H9 (cell line): ENCODE measurements at regions not wholly inside any gene's neighbourhood (a gene's known extent, or its start where the extent isn't known, plus 50 kb on each side); places are given as distances from the start of the nearest gene placed in this dataset.

ENCODE experiments used
- DNase-seq: peaks from one replicate; pipeline ENCODE4 v3.0.0-alpha.2; 2017
- H2AFZ ChIP-seq: one replicate; pipeline ENCODE4 v1.6.1; 2013; ENCODE audit warnings: mild to moderate bottlenecking, low read length, control low read depth, moderate library complexity
- H2AK5ac ChIP-seq: 2 replicates; pipeline ENCODE4 v1.6.1; 2013; ENCODE audit warnings: low read length, control low read depth, mixed read lengths; ENCODE audit not compliant: insufficient read length
- H2BK120ac ChIP-seq: one replicate; pipeline ENCODE4 v1.6.1; 2013; ENCODE audit warnings: low read depth, mild to moderate bottlenecking, low read length, control low read depth, inconsistent platforms; ENCODE audit not compliant: poor library complexity, severe bottlenecking
- H2BK12ac ChIP-seq: 2 replicates; pipeline ENCODE4 v1.6.1; 2013; ENCODE audit warnings: low read length, control low read depth, mixed read lengths, low read depth; ENCODE audit not compliant: insufficient read length
- H2BK15ac ChIP-seq: 2 replicates; pipeline ENCODE4 v1.6.1; 2013; ENCODE audit warnings: low read depth, low read length, control low read depth
- H2BK20ac ChIP-seq: one replicate; pipeline ENCODE4 v1.6.1; 2013; ENCODE audit warnings: low read depth, mild to moderate bottlenecking, low read length, control low read depth, inconsistent platforms; ENCODE audit not compliant: poor library complexity, severe bottlenecking
- H2BK5ac ChIP-seq: 2 replicates; pipeline ENCODE4 v1.6.1; 2013; ENCODE audit warnings: low read length, control low read depth, mixed read lengths; ENCODE audit not compliant: insufficient read length
- H3K14ac ChIP-seq: 2 replicates; pipeline ENCODE4 v1.6.1; 2013; ENCODE audit warnings: low read length, control low read depth; ENCODE audit not compliant: insufficient read depth
- H3K18ac ChIP-seq: 2 replicates; pipeline ENCODE4 v1.6.1; 2013; ENCODE audit warnings: low read depth, mild to moderate bottlenecking, mixed read lengths, low read length, control low read depth; ENCODE audit not compliant: insufficient read length
- H3K23ac ChIP-seq: 2 replicates; pipeline ENCODE4 v1.6.1; 2013; ENCODE audit warnings: low read length, control low read depth, mixed read lengths, low read depth; ENCODE audit not compliant: insufficient read length
- H3K23me2 ChIP-seq: 2 replicates; pipeline ENCODE4 v1.6.1; 2013; ENCODE audit warnings: low read depth, mild to moderate bottlenecking, mixed read lengths, low read length, control low read depth; ENCODE audit not compliant: insufficient read length, poor library complexity, severe bottlenecking
- H3K27ac ChIP-seq: 2 replicates; pipeline ENCODE4 v1.5.1; 2013; ENCODE audit warnings: low read length, control low read depth, mixed read lengths, low read depth; ENCODE audit not compliant: insufficient read length
- H3K27me3 ChIP-seq: 2 replicates; pipeline ENCODE4 v1.6.1; 2013; ENCODE audit warnings: low read length, control low read depth, inconsistent platforms; ENCODE audit not compliant: insufficient read depth
- H3K4ac ChIP-seq: 2 replicates; pipeline ENCODE4 v1.6.1; 2013; ENCODE audit warnings: low read depth, mild to moderate bottlenecking, control low read depth, inconsistent platforms, low read length, moderate library complexity
- H3K4me1 ChIP-seq: 2 replicates; pipeline ENCODE4 v1.6.1; 2013; ENCODE audit warnings: low read length, control low read depth, inconsistent platforms; ENCODE audit not compliant: insufficient read depth
- H3K4me2 ChIP-seq: 2 replicates; pipeline ENCODE4 v1.6.1; 2013; ENCODE audit warnings: low read length, control low read depth, mixed read lengths; ENCODE audit not compliant: insufficient read length, insufficient read depth
- H3K56ac ChIP-seq: 2 replicates; pipeline ENCODE4 v1.6.1; 2013; ENCODE audit warnings: low read depth, mild to moderate bottlenecking, mixed read lengths, low read length, control low read depth; ENCODE audit not compliant: insufficient read length
- H3K79me1 ChIP-seq: 2 replicates; pipeline ENCODE4 v1.6.1; 2013; ENCODE audit warnings: low read depth, mild to moderate bottlenecking, moderate library complexity, low read length, control low read depth, inconsistent platforms; ENCODE audit not compliant: insufficient read depth, poor library complexity, severe bottlenecking
- H3K79me2 ChIP-seq: 2 replicates; pipeline ENCODE4 v1.6.1; 2013; ENCODE audit warnings: low read length, control low read depth, inconsistent platforms; ENCODE audit not compliant: insufficient read depth
- H3K9ac ChIP-seq: 2 replicates; pipeline ENCODE4 v1.6.1; 2013; ENCODE audit warnings: low read length, control low read depth, mixed read lengths; ENCODE audit not compliant: insufficient read length; ENCODE audit errors: extremely low read depth
- H3K9me3 ChIP-seq: one replicate; pipeline ENCODE4 v1.6.1; 2013; ENCODE audit warnings: low read depth, low read length, inconsistent platforms; ENCODE audit not compliant: control insufficient read depth
- H3T11ph ChIP-seq: one replicate; pipeline ENCODE4 v1.6.1; 2013; ENCODE audit warnings: mild to moderate bottlenecking, low read length, control low read depth, inconsistent platforms
- H4K20me1 ChIP-seq: one replicate; pipeline ENCODE4 v1.6.1; 2013; ENCODE audit not compliant: control insufficient read depth, insufficient read length, insufficient read depth
- H4K5ac ChIP-seq: 2 replicates; pipeline ENCODE4 v1.6.1; 2013; ENCODE audit warnings: low read depth, mild to moderate bottlenecking, mixed read lengths, low read length, control low read depth; ENCODE audit not compliant: insufficient read length
- H4K8ac ChIP-seq: replicated peaks from 2 replicates; pipeline ENCODE4 v1.6.1; 2013; ENCODE audit warnings: low read length, control low read depth, mixed read lengths, low read depth; ENCODE audit not compliant: insufficient read length
- H4K91ac ChIP-seq: 2 replicates; pipeline ENCODE4 v1.6.1; 2013; ENCODE audit warnings: low read depth, mild to moderate bottlenecking, moderate library complexity, mixed read lengths, low read length, control low read depth; ENCODE audit not compliant: insufficient read length
- H3K27ac Mint-ChIP-seq, 3 experiments: 2 replicates in 2 of 3; 3 replicates in 1 of 3; pipeline ENCODE4 v1.8.0; 2020 to 2021; ENCODE audit warnings: mixed read lengths in 3 of 3, mild to moderate bottlenecking in 1 of 3, moderate library complexity in 1 of 3
- H3K27me3 Mint-ChIP-seq: 2 replicates; pipeline ENCODE4 v1.8.0; 2021; ENCODE audit warnings: low read depth, mild to moderate bottlenecking, moderate library complexity, mixed read lengths
- H3K36me3 Mint-ChIP-seq, 3 experiments: 2 replicates in 2 of 3; 3 replicates in 1 of 3; pipeline ENCODE4 v1.8.0; 2020 to 2021; ENCODE audit warnings: low read depth in 3 of 3, mixed read lengths in 3 of 3; ENCODE audit not compliant: insufficient read depth in 1 of 3
- H3K4me1 Mint-ChIP-seq, 2 experiments: 2 replicates each; pipeline ENCODE4 v1.8.0; 2020; ENCODE audit warnings: mixed read lengths in 2 of 2
- H3K4me3 Mint-ChIP-seq, 2 experiments: 2 replicates in 1 of 2; 3 replicates in 1 of 2; pipeline ENCODE4 v1.8.0; 2020 to 2021; ENCODE audit warnings: mild to moderate bottlenecking in 2 of 2, mixed read lengths in 2 of 2, moderate library complexity in 1 of 2
- H3K9me3 Mint-ChIP-seq, 2 experiments: 2 replicates in 1 of 2; 3 replicates in 1 of 2; pipeline ENCODE4 v1.8.0; 2020; ENCODE audit warnings: mild to moderate bottlenecking in 2 of 2, mixed read lengths in 2 of 2, moderate library complexity in 1 of 2
- WGBS: extraction: QIAGEN DNeasy Blood & Tissue Kit; methylation state at CpG from one replicate; pipeline ENCODE4 v1.1.7; 2013; ENCODE audit warnings: missing lambda C conversion rate, low lambda C conversion rate, mixed read lengths; ENCODE audit not compliant: insufficient read length; ENCODE audit errors: extremely low coverage; 5-methylcytosine and 5-hydroxymethylcytosine counted together
- TF ChIP-seq, protein P1 (sequence below): fragments of 200-600 bp; sonication (generic); conservative IDR thresholded peaks from 3 replicates; pipeline ENCODE4 v1.8.0; 2021; ENCODE audit warnings: antibody characterized with exemption, mild to moderate bottlenecking

GRCh38 chr2:39524756-39525635 is 87.9 kb upstream of the MAP4K3 start:
- H2AFZ ChIP-seq: no peak overlapping the region

More at GRCh38 chr2:39524756-39525635, 87.9 kb upstream of the MAP4K3 start:
- Histone ChIP-seq H3K4me2 (no peak overlapping the region), H4K91ac (no peak overlapping the region), H3K18ac (no peak overlapping the region), H3K14ac (no peak overlapping the region), H3K23ac (no peak overlapping the region), H2BK5ac (no peak overlapping the region), H3K56ac (no peak overlapping the region), H2BK15ac (no peak overlapping the region), H3K9me3 (peaks cover 27% of the 10 kb centered on the region), H2BK120ac (no peak overlapping the region), H3K27me3 (no peaks in the 10 kb centered on the region), H3T11ph (no peak overlapping the region), H4K20me1 (no peaks in the 10 kb centered on the region), H2BK12ac (no peak overlapping the region), H3K27ac (no peak overlapping the region), H4K5ac (no peak overlapping the region), H3K9ac (no peak overlapping the region), H3K23me2 (no peaks in the 10 kb centered on the region), H2AK5ac (no peak overlapping the region), H3K79me1 (no peaks in the 10 kb centered on the region), H3K79me2 (no peaks in the 10 kb centered on the region), H3K4ac (no peak overlapping the region), H4K8ac (no peak overlapping the region), H3K4me1 (peaks cover 6% of the 10 kb centered on the region; the same call in 1 of the 2 replicates), H2BK20ac (no peak overlapping the region)
- Mint-ChIP-seq H3K9me3 (peaks cover 20 to 37% of the 10 kb centered on the region in 2 experiments), H3K4me3 (no peak overlapping the region), H3K27me3 (no peaks in the 10 kb centered on the region), H3K4me1 (peaks cover 7 to 11% of the 10 kb centered on the region in 2 experiments), H3K36me3 (peaks cover 24 to 35% (median 26%) of the 10 kb centered on the region in 3 experiments), H3K27ac (no peak overlapping the region)
- no peak for DNase-seq
- TF ChIP-seq, protein P1, sequence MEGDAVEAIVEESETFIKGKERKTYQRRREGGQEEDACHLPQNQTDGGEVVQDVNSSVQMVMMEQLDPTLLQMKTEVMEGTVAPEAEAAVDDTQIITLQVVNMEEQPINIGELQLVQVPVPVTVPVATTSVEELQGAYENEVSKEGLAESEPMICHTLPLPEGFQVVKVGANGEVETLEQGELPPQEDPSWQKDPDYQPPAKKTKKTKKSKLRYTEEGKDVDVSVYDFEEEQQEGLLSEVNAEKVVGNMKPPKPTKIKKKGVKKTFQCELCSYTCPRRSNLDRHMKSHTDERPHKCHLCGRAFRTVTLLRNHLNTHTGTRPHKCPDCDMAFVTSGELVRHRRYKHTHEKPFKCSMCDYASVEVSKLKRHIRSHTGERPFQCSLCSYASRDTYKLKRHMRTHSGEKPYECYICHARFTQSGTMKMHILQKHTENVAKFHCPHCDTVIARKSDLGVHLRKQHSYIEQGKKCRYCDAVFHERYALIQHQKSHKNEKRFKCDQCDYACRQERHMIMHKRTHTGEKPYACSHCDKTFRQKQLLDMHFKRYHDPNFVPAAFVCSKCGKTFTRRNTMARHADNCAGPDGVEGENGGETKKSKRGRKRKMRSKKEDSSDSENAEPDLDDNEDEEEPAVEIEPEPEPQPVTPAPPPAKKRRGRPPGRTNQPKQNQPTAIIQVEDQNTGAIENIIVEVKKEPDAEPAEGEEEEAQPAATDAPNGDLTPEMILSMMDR: no peak
- WGBS: 100% methylated on average over 2 of the region's 7 CpGs
